Posterior vena cava (tissue), 2 donors: ENCODE measurements at regions not wholly inside any gene's neighbourhood (a gene's known extent, or its start where the extent isn't known, plus 50 kb on each side); places are given as distances from the start of the nearest gene placed in this dataset.
"Not testable (repeated sequence)": the region's sequence is repeated elsewhere in the genome, so short reads cannot be mapped to it uniquely, and the experiment has no call there.

ENCODE experiments used
- DNase-seq: peaks from one replicate; pipeline ENCODE4 v3.0.0-alpha.2; 2020; ENCODE audit warnings: low spot score
- intact Hi-C, 2 donors: fragments of 100-400 bp; cut with DNase I; formaldehyde crosslinking; loops; one replicate each; pipeline versions ENCODE4 v1.14.1 to v1.14.2; 2022 to 2023
- donor health status: DM: yes; HTN: yes; CAD: no.
- donor health status: DM: yes; HTN: yes; CAD: no.

DNA sequence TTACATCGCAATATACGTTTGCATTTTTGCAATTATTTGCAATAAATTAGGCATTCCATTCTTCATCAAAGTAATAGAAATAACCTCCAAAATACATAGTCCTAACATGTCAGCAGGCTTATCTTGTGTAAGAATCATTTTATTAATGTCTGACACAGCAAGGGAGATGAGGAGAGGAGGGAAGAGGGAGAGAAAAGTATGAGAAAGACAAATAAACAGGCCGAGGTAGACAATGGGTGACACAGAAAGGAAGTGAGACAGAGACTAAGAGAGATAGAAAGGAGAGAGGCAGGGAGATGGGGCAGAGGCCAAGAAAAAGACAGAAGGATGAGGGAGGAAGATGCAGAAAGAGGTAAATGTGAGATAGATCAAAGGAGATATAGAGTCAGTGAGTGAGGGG, 50.3 kb upstream of the CYP2B6 start:
- DNase-seq, intact Hi-C loops: not testable (repeated sequence)

DNA sequence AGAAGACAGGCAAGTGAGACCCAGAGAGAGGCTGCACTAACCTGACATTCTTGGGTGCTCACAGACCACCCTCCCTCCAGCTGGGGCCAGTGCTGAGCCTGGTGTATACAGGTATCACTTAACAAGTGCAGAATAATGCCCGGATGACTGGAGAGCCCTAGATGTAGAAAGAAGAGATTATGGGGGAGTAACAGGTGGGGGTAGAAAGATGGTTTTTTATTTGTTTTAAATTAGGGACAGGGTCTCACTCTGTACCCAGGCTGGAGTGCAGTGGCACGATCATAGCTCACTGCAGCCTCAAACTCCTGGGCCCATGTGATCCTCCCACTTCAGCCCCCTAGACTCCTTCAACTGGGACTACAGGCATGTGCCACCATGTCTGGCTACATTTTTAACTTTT, 53.1 kb upstream of the CYP2B6 start:
- intact Hi-C loops = loop anchor here in 1 of 2 donors (5.0 kb wide), 1 partner anchor 734 kb away; no protein-coding TSS in a partner anchor
- DNase-seq = not testable (repeated sequence)

DNA sequence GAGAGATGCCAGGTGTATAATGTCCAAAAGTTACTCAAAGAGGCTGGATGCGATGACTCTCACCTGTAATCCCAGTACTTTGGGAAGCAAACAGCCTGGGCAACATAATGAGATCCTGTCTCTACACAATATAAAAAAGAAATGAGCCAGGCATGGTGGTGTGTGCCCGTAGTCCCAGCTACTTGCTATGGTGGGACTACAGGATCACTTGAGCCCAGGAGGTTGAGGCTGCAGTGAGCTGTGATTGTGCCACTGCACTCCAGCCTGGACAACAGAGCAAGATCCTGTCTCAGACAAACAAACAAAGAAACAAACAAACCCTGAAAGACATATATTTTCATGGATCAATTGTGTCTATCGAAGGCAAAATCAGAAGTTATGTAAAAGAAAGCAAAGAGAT, 54.3 kb upstream of the CYP2B6 start:
- DNase-seq = no peak
- intact Hi-C loops = loop anchor here in 1 of 2 donors (5.0 kb wide), 1 partner anchor 736 kb away; no protein-coding TSS in a partner anchor

DNA sequence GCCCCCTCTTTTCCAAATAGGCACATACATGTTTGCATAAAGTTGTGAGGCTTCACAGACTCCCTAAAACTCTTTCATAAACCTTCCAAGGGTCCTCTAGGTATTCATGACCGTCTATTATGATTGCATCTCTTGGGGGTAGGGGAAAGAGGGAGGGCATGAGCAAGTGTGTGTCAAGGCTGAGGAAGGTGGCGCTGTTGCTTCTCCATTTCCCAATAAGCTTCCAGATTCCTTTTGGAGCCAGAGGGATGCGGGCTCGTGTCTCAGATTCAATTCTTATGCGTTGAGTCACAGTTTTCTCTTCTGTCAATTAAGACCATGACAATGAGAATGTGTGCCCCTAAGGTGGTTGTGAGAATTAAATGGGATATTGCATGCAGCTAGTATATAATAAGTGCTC, 51.0 kb upstream of the CYP2A7 start:
- no peak for DNase-seq
- intact Hi-C loops = no loop called here

DNA sequence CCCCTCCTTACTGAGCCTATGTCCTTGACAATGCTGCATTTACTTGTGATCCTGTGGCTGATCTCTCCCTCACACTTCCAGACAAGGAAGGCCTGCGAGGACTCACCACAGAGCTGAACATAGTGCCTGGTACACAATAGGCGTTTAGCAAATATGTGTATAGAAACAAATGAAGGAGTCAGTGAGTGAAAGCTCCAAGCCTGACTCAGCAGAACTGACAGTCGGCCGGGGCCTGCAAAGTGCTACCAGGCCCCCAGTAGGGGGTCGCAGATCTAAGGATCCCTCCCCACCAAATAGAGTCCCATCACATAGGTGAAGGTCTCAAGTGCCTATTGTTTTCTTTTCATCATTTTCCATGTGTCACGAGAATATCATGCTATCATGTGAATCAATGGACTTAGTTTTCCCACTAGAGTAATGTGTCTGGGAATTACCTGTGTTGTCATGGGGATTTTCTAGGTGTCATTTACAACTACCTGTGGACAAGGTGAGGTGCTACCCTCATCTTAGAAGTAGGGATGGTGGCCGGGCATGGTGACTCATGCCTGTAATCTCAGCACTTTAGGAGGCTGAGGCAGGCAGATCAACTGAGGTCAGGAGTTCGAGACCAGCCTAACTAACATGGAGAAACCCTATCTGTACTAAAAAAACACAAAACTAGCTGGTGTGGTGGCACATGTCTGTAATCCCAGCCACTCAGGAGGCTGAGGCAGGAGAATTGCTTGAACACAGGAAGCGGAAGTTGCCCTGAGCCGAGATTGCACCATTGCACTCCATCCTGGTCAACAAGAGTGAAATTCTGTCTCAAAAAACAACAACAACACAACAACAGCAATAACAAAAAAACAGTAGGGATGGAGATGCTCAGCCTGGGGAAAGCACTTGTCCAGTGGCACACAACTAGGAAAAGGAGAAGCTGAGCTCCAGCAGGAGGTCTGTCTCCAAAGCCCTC, 50.3 kb upstream of the CYP2A7 start:
- no peak for DNase-seq
- intact Hi-C loops = no loop called here
